Stomach smooth muscle (tissue), 2 donors: ENCODE measurements at regions not wholly inside any gene's neighbourhood (a gene's known extent, or its start where the extent isn't known, plus 50 kb on each side); places are given as distances from the start of the nearest gene placed in this dataset.
"Not testable (repeated sequence)": the region's sequence is repeated elsewhere in the genome, so short reads cannot be mapped to it uniquely, and the experiment has no call there.

ENCODE experiments used
- H3K27ac ChIP-seq: one replicate; pipeline ENCODE4 v1.7.0; 2013; ENCODE audit warnings: mild to moderate bottlenecking, low read length, inconsistent platforms
- H3K27me3 ChIP-seq, 2 donors: one replicate each; pipeline ENCODE4 v1.7.0; 2013; ENCODE audit warnings: low read length in 2 of 2; ENCODE audit not compliant: insufficient read depth in 2 of 2, control insufficient read depth in 1 of 2
- H3K36me3 ChIP-seq, 2 donors: one replicate each; pipeline ENCODE4 v1.7.0; 2013; ENCODE audit warnings: low read length in 2 of 2; ENCODE audit not compliant: control insufficient read depth in 2 of 2, insufficient read depth in 2 of 2
- H3K4me1 ChIP-seq: one replicate; pipeline ENCODE4 v1.7.0; 2013; ENCODE audit warnings: low read length; ENCODE audit not compliant: control insufficient read depth, insufficient read depth
- H3K4me3 ChIP-seq, 2 donors: one replicate each; pipeline ENCODE4 v1.7.0; 2013; ENCODE audit warnings: low read length in 2 of 2
- H3K9ac ChIP-seq, 2 donors: one replicate each; pipeline ENCODE4 v1.7.0; 2013; ENCODE audit warnings: low read length in 2 of 2, mild to moderate bottlenecking in 1 of 2
- H3K9me3 ChIP-seq, 2 donors: one replicate each; pipeline ENCODE4 v1.7.0; 2013; ENCODE audit warnings: low read length in 2 of 2; ENCODE audit not compliant: control insufficient read depth in 2 of 2
- donor health status: healthy.
- donor health status: Pancreatic carcinoma.

GRCh38 chr14:43258396-43258795, 1248.7 kb downstream of the FSCB start:
- Histone ChIP-seq H3K4me3 (no peak overlapping the region), H3K27me3 (no peaks in the 10 kb centered on the region), H3K9ac (no peak overlapping the region), H3K9me3 (no peaks in the 10 kb centered on the region), H3K27ac (no peak overlapping the region), H3K36me3 (no peaks in the 10 kb centered on the region), H3K4me1 (no peaks in the 10 kb centered on the region)

- not testable (repeated sequence) for H3K4me3 ChIP-seq, H3K9ac ChIP-seq, H3K27me3 ChIP-seq, H3K9me3 ChIP-seq, H3K36me3 ChIP-seq, H3K27ac ChIP-seq, H3K4me1 ChIP-seq
These were observed 1250.1 kb downstream of the FSCB start for GRCh38 chr14:43256996-43257395.

DNA sequence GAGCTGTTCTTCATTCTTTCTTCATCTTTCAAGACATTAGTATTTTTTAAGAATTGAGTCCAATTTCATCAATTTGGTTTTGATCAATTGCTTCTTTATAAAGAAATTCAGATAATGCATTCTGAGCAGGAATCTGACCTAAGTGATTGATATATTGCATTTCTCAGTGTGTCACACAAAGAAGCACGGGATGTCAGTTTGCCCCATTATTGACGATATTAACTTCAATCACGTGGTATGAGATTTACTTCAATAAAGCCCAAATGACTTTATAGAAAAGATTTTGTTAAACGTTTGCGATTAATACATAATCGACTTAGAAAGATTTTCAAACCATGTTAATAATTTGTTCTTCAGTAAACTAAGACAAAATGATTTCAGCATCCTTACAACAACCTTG, 1254.2 kb downstream of the FSCB start:
- Histone ChIP-seq H3K4me1 (no peaks in the 10 kb centered on the region), H3K36me3 (no peaks in the 10 kb centered on the region), H3K27me3 (no peaks in the 10 kb centered on the region), H3K9ac (no peak overlapping the region), H3K4me3 (no peak overlapping the region), H3K27ac (no peak overlapping the region), H3K9me3 (no peaks in the 10 kb centered on the region)

GRCh38 chr14:43249591-43249990, 1257.5 kb downstream of the FSCB start:
- Histone ChIP-seq H3K36me3 (no peaks in the 10 kb centered on the region), H3K4me3 (no peak overlapping the region), H3K9me3 (no peaks in the 10 kb centered on the region), H3K9ac (no peak overlapping the region), H3K27ac (no peak overlapping the region), H3K27me3 (no peaks in the 10 kb centered on the region), H3K4me1 (no peaks in the 10 kb centered on the region)

GRCh38 chr14:43249116-43249515, 1258.0 kb downstream of the FSCB start:
- Histone ChIP-seq H3K4me3 (no peak overlapping the region), H3K9ac (no peak overlapping the region), H3K36me3 (no peaks in the 10 kb centered on the region), H3K27me3 (no peaks in the 10 kb centered on the region), H3K27ac (no peak overlapping the region), H3K9me3 (no peaks in the 10 kb centered on the region), H3K4me1 (no peaks in the 10 kb centered on the region)

DNA sequence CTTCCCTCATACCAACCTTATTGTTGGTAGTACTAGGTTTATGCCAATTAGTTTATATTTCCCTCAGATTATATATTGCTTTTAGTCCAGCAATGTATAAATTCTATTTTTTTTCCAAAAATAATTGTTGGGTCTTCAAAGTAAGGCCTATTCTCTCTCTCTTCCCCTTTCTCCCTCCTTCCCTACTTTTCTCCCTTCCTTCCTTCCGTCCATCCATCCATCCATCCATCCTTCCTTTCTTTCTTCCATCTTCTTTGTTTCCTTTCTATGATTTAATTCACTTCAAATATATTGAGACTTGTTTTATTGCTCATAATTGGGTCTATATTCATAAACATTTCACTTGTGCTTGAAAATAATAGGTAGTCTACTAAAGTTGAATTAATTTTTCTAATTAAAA, 1259.2 kb downstream of the FSCB start:
- H3K36me3 ChIP-seq: no peaks in the 10 kb centered on the region
- no peak overlapping the region for H3K4me3 ChIP-seq
- H3K9me3 ChIP-seq: no peaks in the 10 kb centered on the region
- no peaks in the 10 kb centered on the region for H3K4me1 ChIP-seq
- no peak overlapping the region for H3K9ac ChIP-seq
- H3K27me3 ChIP-seq: no peaks in the 10 kb centered on the region
- no peak overlapping the region for H3K27ac ChIP-seq

- Histone ChIP-seq H3K36me3 (no peaks in the 10 kb centered on the region), H3K27me3 (no peaks in the 10 kb centered on the region)
These were observed 1262.9 kb downstream of the FSCB start for GRCh38 chr14:43244142-43244625.

DNA sequence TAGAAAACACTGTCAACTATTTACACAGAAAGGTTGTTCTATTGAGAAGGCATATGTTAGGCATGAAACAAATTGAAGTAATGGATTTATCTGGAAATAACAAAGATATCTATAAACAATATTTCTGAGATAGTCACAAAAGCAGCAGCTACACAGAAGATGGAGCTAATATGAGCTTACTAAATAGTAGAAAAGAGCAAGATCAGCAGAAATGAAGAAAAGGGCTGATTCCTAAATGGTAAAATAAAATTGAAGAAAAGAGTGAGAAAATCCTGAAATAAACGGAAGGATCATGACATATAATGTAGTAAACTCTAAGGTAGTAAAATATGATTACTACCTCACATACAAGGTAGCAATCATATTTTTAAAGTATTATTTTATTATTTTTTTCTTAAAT, 1263.9 kb downstream of the FSCB start:
- Histone ChIP-seq H3K36me3 (no peaks in the 10 kb centered on the region), H3K9me3 (peaks cover 0 to 2% of the 10 kb centered on the region in 2 donors), H3K4me3 (no peak overlapping the region), H3K27me3 (no peaks in the 10 kb centered on the region), H3K9ac (no peak overlapping the region), H3K27ac (no peak overlapping the region), H3K4me1 (no peaks in the 10 kb centered on the region)

More at GRCh38 chr14:43244142-43244625, 1262.9 kb downstream of the FSCB start:
- Histone ChIP-seq H3K9ac (no peak overlapping the region), H3K27ac (no peak overlapping the region), H3K4me3 (no peak overlapping the region), H3K4me1 (no peaks in the 10 kb centered on the region), H3K9me3 (peaks cover 0 to 2% of the 10 kb centered on the region in 2 donors)

- Histone ChIP-seq H3K4me3 (no peak overlapping the region), H3K27ac (no peak overlapping the region), H3K4me1 (no peaks in the 10 kb centered on the region), H3K36me3 (no peaks in the 10 kb centered on the region), H3K27me3 (no peaks in the 10 kb centered on the region), H3K9me3 (no peaks in the 10 kb centered on the region), H3K9ac (no peak overlapping the region)
These were observed 1274.8 kb downstream of the FSCB start for GRCh38 chr14:43232261-43232660.

DNA sequence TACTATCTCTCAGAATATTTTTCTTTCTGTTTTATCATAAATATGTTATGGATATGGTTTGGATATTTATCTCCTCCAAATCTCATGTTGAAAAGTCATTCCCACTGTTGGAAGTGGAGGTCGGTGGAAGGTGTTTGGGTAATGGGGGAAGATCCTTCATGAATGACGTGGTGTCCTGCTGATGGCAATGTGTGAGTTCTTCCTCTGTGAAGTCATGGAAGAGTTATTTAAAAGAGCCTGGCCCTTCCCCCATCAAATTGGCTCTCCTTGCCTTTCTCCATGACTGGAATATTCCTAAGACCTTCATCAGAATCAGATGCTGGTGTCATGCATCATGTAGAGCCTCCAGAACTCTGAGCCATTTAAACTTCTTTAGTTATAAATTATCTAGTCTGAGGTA, 1291.6 kb downstream of the FSCB start:
- no peaks in the 10 kb centered on the region for H3K36me3 ChIP-seq
- no peaks in the 10 kb centered on the region for H3K27me3 ChIP-seq
- no peak overlapping the region for H3K27ac ChIP-seq

GRCh38 chr14:43207189-43207588, 1299.9 kb downstream of the FSCB start:
- Histone ChIP-seq H3K36me3 (no peaks in the 10 kb centered on the region), H3K9ac (no peak overlapping the region), H3K4me3 (no peak overlapping the region), H3K27me3 (no peaks in the 10 kb centered on the region), H3K4me1 (no peaks in the 10 kb centered on the region), H3K9me3 (no peaks in the 10 kb centered on the region), H3K27ac (no peak overlapping the region)

More for the DNA sequence above, 1291.6 kb downstream of the FSCB start:
- Histone ChIP-seq H3K4me3 (no peak overlapping the region), H3K9me3 (no peaks in the 10 kb centered on the region), H3K4me1 (no peaks in the 10 kb centered on the region), H3K9ac (no peak overlapping the region)
